ENCODE measurements at regions not wholly inside any gene's neighbourhood (a gene's known extent, or its start where the extent isn't known, plus 50 kb on each side); places are given as distances from the start of the nearest gene placed in this dataset.

- TF ChIP-seq CTCF (IDR thresholded peaks at IDR 0.05), result no peak
- TF ChIP-seq POLR2A (IDR thresholded peaks at IDR 0.05), result no peak
These were observed 101.8 kb downstream of the TNFAIP2 start for GRCh38 chr14:103225062-103225461.
